SU-DHL-6 (cell line): ENCODE measurements at regions not wholly inside any gene's neighbourhood (a gene's known extent, or its start where the extent isn't known, plus 50 kb on each side); places are given as distances from the start of the nearest gene placed in this dataset.

Experiments
- EZH2phosphoT487 ChIP-seq: fragments of 200-600 bp; sonication (generic), shearing (Covaris generic); conservative IDR thresholded peaks from 2 replicates; pipeline ENCODE4 v1.6.1; 2018; ENCODE audit warnings: mild to moderate bottlenecking, antibody characterized with exemption, low read length, moderate library complexity, mixed read lengths
- TF ChIP-seq, protein P1 (sequence below): fragments of 200-600 bp; sonication (generic); IDR thresholded peaks from one replicate; pipeline ENCODE4 v1.5.1; 2017; ENCODE audit warnings: antibody characterized with exemption, mild to moderate bottlenecking, low read length, moderate library complexity; ENCODE audit not compliant: insufficient read depth, poor library complexity, severe bottlenecking

DNA sequence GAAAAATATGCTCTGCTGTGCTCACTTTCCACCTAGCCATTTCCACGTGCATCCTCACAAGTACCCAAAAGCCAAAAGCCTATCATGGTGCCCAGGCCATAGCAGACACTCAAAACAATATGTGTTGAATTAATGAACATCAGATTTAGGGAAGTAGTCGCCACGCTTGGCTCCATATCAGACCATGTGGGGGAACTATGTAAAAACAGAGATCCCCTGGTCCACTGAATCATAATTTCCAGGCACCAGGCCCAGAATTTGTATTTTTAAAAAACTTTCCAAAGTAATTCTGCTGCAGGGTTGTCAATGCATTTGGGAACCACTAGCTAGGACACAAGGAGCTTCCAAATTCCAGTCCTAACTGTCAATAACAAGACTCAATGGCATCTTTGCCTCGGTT, 77.3 kb downstream of the CNTN3 start:
- TF ChIP-seq, protein P1, sequence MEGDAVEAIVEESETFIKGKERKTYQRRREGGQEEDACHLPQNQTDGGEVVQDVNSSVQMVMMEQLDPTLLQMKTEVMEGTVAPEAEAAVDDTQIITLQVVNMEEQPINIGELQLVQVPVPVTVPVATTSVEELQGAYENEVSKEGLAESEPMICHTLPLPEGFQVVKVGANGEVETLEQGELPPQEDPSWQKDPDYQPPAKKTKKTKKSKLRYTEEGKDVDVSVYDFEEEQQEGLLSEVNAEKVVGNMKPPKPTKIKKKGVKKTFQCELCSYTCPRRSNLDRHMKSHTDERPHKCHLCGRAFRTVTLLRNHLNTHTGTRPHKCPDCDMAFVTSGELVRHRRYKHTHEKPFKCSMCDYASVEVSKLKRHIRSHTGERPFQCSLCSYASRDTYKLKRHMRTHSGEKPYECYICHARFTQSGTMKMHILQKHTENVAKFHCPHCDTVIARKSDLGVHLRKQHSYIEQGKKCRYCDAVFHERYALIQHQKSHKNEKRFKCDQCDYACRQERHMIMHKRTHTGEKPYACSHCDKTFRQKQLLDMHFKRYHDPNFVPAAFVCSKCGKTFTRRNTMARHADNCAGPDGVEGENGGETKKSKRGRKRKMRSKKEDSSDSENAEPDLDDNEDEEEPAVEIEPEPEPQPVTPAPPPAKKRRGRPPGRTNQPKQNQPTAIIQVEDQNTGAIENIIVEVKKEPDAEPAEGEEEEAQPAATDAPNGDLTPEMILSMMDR, result no peak
- no peak for TF ChIP-seq EZH2phosphoT487
